ENCODE measurements at regions not wholly inside any gene's neighbourhood (a gene's known extent, or its start where the extent isn't known, plus 50 kb on each side); places are given as distances from the start of the nearest gene placed in this dataset.
A peak's percentile ranks its signal among the peaks of the same experiment; 100 is the strongest.

DNA sequence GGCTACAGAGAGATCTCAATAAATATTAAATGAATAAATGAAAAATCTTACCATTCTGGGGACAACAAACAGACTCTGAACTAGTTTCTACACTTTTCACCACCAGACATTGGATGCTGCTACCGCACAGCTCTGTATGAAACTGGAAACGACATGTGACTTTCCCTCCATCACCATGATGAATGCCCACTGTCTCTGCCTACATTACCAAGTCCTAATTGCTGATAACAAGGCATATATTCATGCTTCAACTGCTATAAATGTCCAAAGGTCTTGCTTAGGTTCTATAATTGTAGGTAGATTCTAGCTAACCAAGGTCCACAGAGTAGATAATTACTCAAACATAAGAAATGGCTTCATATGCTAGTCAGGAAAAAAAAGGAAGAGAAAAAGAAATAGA is 399.4 kb upstream of the ADGRL3 start:
- TF ChIP-seq, protein P1, sequence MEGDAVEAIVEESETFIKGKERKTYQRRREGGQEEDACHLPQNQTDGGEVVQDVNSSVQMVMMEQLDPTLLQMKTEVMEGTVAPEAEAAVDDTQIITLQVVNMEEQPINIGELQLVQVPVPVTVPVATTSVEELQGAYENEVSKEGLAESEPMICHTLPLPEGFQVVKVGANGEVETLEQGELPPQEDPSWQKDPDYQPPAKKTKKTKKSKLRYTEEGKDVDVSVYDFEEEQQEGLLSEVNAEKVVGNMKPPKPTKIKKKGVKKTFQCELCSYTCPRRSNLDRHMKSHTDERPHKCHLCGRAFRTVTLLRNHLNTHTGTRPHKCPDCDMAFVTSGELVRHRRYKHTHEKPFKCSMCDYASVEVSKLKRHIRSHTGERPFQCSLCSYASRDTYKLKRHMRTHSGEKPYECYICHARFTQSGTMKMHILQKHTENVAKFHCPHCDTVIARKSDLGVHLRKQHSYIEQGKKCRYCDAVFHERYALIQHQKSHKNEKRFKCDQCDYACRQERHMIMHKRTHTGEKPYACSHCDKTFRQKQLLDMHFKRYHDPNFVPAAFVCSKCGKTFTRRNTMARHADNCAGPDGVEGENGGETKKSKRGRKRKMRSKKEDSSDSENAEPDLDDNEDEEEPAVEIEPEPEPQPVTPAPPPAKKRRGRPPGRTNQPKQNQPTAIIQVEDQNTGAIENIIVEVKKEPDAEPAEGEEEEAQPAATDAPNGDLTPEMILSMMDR (IDR thresholded peaks at IDR 0.05), result no peak
- TF ChIP-seq POLR2A (IDR thresholded peaks at IDR 0.05) (no peak), EP300 (IDR thresholded peaks at IDR 0.05) (no peak)
- DNase-seq (ENCODE audit: low spot score in 2 of 2), result no peak
- Histone ChIP-seq H3K27ac (no peak overlapping the region), H3K27me3 (no peaks in the 10 kb centered on the region), H3K4me3 (no peak overlapping the region), H3K9me3 (no peaks in the 10 kb centered on the region), H3K36me3 (no peaks in the 10 kb centered on the region), H3K4me1 (no peaks in the 10 kb centered on the region)
- 38 to 61% methylated on average over 2 of the region's 2 CpGs for WGBS, 2 donors

DNA sequence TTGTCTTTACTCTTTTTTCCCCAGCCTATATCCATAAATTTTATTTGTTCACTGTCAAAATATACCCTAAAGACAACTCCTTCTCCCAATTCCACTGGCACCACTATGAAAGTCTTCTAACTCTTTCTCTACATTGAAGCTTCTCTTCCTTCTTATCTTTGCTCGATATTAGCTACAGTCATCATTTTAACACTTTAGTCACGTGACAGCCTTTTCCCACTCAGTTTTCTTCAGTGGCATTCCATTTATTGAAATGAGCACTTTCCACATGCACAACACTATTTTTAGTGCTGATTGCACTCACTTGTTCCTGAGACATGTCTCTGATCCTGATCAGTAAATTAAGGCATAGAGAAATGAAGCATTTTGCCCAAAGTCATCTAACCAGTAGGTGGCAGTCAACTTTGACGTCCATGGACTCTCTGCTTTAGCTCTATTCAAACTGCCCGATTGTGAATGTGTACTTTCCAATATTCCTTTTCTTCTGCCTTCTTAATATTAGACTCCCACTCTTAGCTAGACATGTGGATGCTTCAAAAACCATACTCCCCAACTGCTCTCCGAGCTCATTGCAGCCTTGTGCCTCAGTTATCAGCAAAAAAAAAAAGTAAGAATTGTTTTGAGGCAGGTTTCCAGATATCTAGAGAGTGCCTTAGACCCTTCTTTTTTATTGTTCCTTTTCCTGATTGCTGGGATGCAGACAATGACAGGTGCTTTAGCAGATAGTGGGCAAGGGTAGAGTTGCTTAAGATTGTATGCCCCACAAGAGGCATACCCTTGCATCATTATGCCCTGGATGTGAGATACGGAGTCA is 394.4 kb upstream of the ADGRL3 start:
- no peaks in the 10 kb centered on the region for H3K27me3 ChIP-seq
- H3K4me1 ChIP-seq, result no peaks in the 10 kb centered on the region
- 43 to 47% methylated on average over 6 of the region's 6 CpGs for WGBS, 2 donors
- DNase-seq (ENCODE audit: low spot score in 2 of 2), result no peak
- no peak overlapping the region for H3K4me3 ChIP-seq
- no peak overlapping the region for H3K27ac ChIP-seq
- no peaks in the 10 kb centered on the region for H3K9me3 ChIP-seq
- no peaks in the 10 kb centered on the region for H3K36me3 ChIP-seq
- TF ChIP-seq, protein P1 (IDR thresholded peaks at IDR 0.05), result peak; percentile 28 to 49 (median 48)
- no peak for TF ChIP-seq EP300 (IDR thresholded peaks at IDR 0.05)

DNA sequence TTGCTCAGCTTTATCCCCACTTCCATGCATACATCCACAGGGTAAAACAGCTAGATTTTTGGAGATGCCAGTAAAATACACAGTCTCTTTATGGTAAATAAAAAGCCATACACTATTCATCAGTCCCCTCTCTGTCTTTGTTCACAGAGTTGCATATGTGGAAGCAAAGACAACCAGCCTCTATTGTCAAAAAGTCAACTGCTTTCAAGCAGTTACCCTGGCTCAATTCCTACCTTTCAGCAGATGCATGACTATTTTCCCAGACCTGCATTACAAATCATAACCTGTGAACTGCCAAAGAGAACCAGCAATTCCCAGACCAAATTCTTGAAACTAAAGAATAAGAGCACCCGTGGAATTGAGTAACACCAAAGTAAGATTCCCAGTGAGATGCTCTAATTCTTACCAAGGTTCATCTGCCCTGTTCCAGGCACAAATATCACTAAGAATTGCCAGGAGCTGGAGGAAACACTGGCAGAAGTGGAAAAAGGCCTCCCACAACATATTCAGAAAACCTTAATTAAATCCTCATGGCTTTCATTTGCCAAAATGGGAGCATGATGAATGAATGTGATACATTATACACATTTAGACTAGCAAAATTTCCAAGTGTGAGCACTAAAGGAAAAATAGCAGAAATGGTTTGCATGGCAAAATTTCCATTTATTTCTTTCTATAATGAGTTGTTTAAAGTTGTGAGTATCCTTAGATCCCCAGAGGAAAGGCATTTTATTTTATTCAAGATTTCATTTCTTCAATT is 391.2 kb upstream of the ADGRL3 start:
- no peaks in the 10 kb centered on the region for H3K27me3 ChIP-seq
- H3K27ac ChIP-seq, result no peak overlapping the region
- H3K36me3 ChIP-seq, result no peaks in the 10 kb centered on the region
- WGBS, 2 donors, result 62 to 64% methylated on average over 1 of the region's 1 CpG
- H3K4me3 ChIP-seq, result no peak overlapping the region
- H3K9me3 ChIP-seq, result no peaks in the 10 kb centered on the region
- TF ChIP-seq, protein P1 (IDR thresholded peaks at IDR 0.05), result no peak
- TF ChIP-seq POLR2A (IDR thresholded peaks at IDR 0.05) (no peak), EP300 (IDR thresholded peaks at IDR 0.05) (no peak)
- DNase-seq (ENCODE audit: low spot score in 2 of 2), result no peak
- H3K4me1 ChIP-seq, result no peaks in the 10 kb centered on the region

DNA sequence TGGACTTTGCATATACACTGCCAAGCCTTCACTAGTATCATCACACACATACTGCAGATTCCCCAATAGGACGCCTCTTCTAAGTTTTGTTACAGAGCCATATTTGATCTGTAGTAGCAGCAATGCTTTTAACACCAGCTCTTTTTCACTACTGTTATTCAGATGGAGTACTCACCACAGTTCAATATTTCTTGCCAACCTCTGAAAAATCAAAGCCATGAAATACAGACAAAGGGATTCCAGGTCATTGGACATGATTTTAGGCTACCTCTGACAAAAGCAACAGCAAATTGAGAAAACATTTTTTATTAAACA is 390.7 kb upstream of the ADGRL3 start:
- H3K4me1 ChIP-seq, result no peaks in the 10 kb centered on the region
- no peaks in the 10 kb centered on the region for H3K9me3 ChIP-seq
- H3K27me3 ChIP-seq, result no peaks in the 10 kb centered on the region
- WGBS, 2 donors, result 87 to 92% methylated on average over 1 of the region's 1 CpG
- no peaks in the 10 kb centered on the region for H3K36me3 ChIP-seq
- no peak overlapping the region for H3K27ac ChIP-seq
- no peak for TF ChIP-seq EP300 (IDR thresholded peaks at IDR 0.05)
- TF ChIP-seq, protein P1 (IDR thresholded peaks at IDR 0.05), result no peak
- TF ChIP-seq POLR2A (IDR thresholded peaks at IDR 0.05), result no peak
- H3K4me3 ChIP-seq, result no peak overlapping the region
- DNase-seq (ENCODE audit: low spot score in 2 of 2), result no peak

DNA sequence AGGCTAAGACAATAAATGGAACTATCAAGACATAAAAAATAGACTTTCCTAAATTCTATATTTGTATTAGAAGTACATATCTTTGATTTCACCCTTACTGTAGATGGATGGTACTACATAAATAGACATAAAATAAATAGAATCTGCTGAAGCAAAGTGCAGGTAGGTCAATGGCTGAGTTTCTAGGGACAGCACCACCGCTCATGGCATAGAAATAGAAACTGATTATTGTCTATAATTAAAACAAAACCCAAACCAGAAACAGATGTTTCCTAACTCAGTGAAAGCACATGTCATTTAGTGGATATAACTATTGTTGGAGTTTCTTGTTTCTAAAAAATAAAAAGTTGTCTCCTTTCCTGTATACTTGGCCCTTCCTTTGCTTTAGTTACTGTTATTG is 387.3 kb upstream of the ADGRL3 start:
- Histone ChIP-seq H3K27ac (no peak overlapping the region), H3K4me3 (no peak overlapping the region), H3K4me1 (no peaks in the 10 kb centered on the region), H3K9me3 (no peaks in the 10 kb centered on the region), H3K36me3 (no peaks in the 10 kb centered on the region), H3K27me3 (no peaks in the 10 kb centered on the region)
- WGBS, 2 donors, result 48 to 54% methylated on average over 1 of the region's 1 CpG
- TF ChIP-seq EP300 (IDR thresholded peaks at IDR 0.05) (no peak), POLR2A (IDR thresholded peaks at IDR 0.05) (no peak)
- TF ChIP-seq, protein P1 (IDR thresholded peaks at IDR 0.05), result no peak
- no peak for DNase-seq (ENCODE audit: low spot score in 2 of 2)

All from tibial nerve (tissue), 4 donors.